ENCODE measurements at regions not wholly inside any gene's neighbourhood (a gene's known extent, or its start where the extent isn't known, plus 50 kb on each side); places are given as distances from the start of the nearest gene placed in this dataset.

GRCh38 chr14:71690478-71690877, 241.8 kb upstream of the RGS6 start:
- Histone ChIP-seq H3K4me2 (no peak overlapping the region), H3K4me3 (IDR thresholded peaks at IDR 0.05; ENCODE audit: insufficient read depth, low read depth, low read length) (no peak overlapping the region), H4K20me1 (ENCODE audit: insufficient read depth) (no peaks in the 10 kb centered on the region), H3K36me3 (ENCODE audit: insufficient read depth) (no peaks in the 10 kb centered on the region), H3K4me1 (ENCODE audit: low read depth, poor library complexity, severe bottlenecking) (no peaks in the 10 kb centered on the region), H3K27ac (no peak overlapping the region), H3K79me2 (ENCODE audit: insufficient read depth, low read depth) (no peaks in the 10 kb centered on the region), H3K9ac (no peak overlapping the region), H2AFZ (ENCODE audit: low read depth) (no peak overlapping the region), H3K27me3 (ENCODE audit: insufficient read depth, low read depth) (no peaks in the 10 kb centered on the region)
- TF ChIP-seq CTCF (conservative IDR thresholded peaks at IDR 0.05; ENCODE audit: low read depth, low read length) = no peak

GRCh38 chr14:71692496-71692895, 239.7 kb upstream of the RGS6 start:
- no peak for TF ChIP-seq CTCF (conservative IDR thresholded peaks at IDR 0.05; ENCODE audit: low read depth, low read length)
- H2AFZ ChIP-seq (ENCODE audit: low read depth) = no peak overlapping the region
- H3K79me2 ChIP-seq (ENCODE audit: insufficient read depth, low read depth) = no peaks in the 10 kb centered on the region
- no peak overlapping the region for H3K27ac ChIP-seq
- no peak overlapping the region for H3K4me3 ChIP-seq (IDR thresholded peaks at IDR 0.05; ENCODE audit: insufficient read depth, low read depth, low read length)
- no peak overlapping the region for H3K4me2 ChIP-seq
- H3K27me3 ChIP-seq (ENCODE audit: insufficient read depth, low read depth) = no peaks in the 10 kb centered on the region
- no peaks in the 10 kb centered on the region for H4K20me1 ChIP-seq (ENCODE audit: insufficient read depth)
- H3K9ac ChIP-seq = no peak overlapping the region
- H3K36me3 ChIP-seq (ENCODE audit: insufficient read depth) = no peaks in the 10 kb centered on the region
- H3K4me1 ChIP-seq (ENCODE audit: low read depth, poor library complexity, severe bottlenecking) = no peaks in the 10 kb centered on the region

GRCh38 chr14:71693381-71693780, 238.8 kb upstream of the RGS6 start:
- H3K4me1 ChIP-seq (ENCODE audit: low read depth, poor library complexity, severe bottlenecking) = no peaks in the 10 kb centered on the region
- no peak for TF ChIP-seq CTCF (conservative IDR thresholded peaks at IDR 0.05; ENCODE audit: low read depth, low read length)
- H3K4me2 ChIP-seq = no peak overlapping the region
- no peaks in the 10 kb centered on the region for H4K20me1 ChIP-seq (ENCODE audit: insufficient read depth)
- H3K9ac ChIP-seq = no peak overlapping the region
- H3K79me2 ChIP-seq (ENCODE audit: insufficient read depth, low read depth) = no peaks in the 10 kb centered on the region
- no peaks in the 10 kb centered on the region for H3K27me3 ChIP-seq (ENCODE audit: insufficient read depth, low read depth)
- H3K36me3 ChIP-seq (ENCODE audit: insufficient read depth) = no peaks in the 10 kb centered on the region
- no peak overlapping the region for H3K4me3 ChIP-seq (IDR thresholded peaks at IDR 0.05; ENCODE audit: insufficient read depth, low read depth, low read length)
- H2AFZ ChIP-seq (ENCODE audit: low read depth) = no peak overlapping the region
- H3K27ac ChIP-seq = no peak overlapping the region

- Histone ChIP-seq H3K4me3 (IDR thresholded peaks at IDR 0.05; ENCODE audit: insufficient read depth, low read depth, low read length) (no peak overlapping the region), H3K9ac (no peak overlapping the region), H3K4me2 (no peak overlapping the region), H3K36me3 (ENCODE audit: insufficient read depth) (no peaks in the 10 kb centered on the region), H3K4me1 (ENCODE audit: low read depth, poor library complexity, severe bottlenecking) (no peaks in the 10 kb centered on the region), H4K20me1 (ENCODE audit: insufficient read depth) (no peaks in the 10 kb centered on the region), H3K27ac (no peak overlapping the region), H3K27me3 (ENCODE audit: insufficient read depth, low read depth) (no peaks in the 10 kb centered on the region), H2AFZ (ENCODE audit: low read depth) (no peak overlapping the region), H3K79me2 (ENCODE audit: insufficient read depth, low read depth) (no peaks in the 10 kb centered on the region)
- TF ChIP-seq CTCF (conservative IDR thresholded peaks at IDR 0.05; ENCODE audit: low read depth, low read length) = no peak
These were observed 237.4 kb upstream of the RGS6 start for GRCh38 chr14:71694591-71695530.
